Endothelial cell of umbilical vein (primary cell): ENCODE measurements at regions not wholly inside any gene's neighbourhood (a gene's known extent, or its start where the extent isn't known, plus 50 kb on each side); places are given as distances from the start of the nearest gene placed in this dataset.

ENCODE experiments used
- CTCF ChIP-seq, 2 donors: IDR thresholded peaks; 1 replicate in 1 of 2; 2 replicates in 1 of 2; pipeline ENCODE4 v1.5.1; 2011; ENCODE audit warnings: low read length in 2 of 2, mild to moderate bottlenecking in 2 of 2, moderate library complexity in 2 of 2, control low read depth in 1 of 2, inconsistent platforms in 1 of 2, low read depth in 1 of 2; ENCODE audit not compliant: insufficient read depth in 1 of 2; ENCODE audit errors: extremely low read depth in 1 of 2
- POLR2A ChIP-seq: IDR thresholded peaks from 2 replicates; pipeline ENCODE4 v1.6.1; 2012; ENCODE audit warnings: low read depth, mild to moderate bottlenecking, control low read depth, low read length
- POLR2AphosphoS5 ChIP-seq: IDR thresholded peaks from 2 replicates; pipeline ENCODE4 v1.6.1; 2012; ENCODE audit warnings: low read depth, mild to moderate bottlenecking, control low read depth, low read length, moderate library complexity; ENCODE audit not compliant: insufficient read depth

- TF ChIP-seq CTCF (IDR thresholded peaks at IDR 0.05; ENCODE audit: extremely low read depth in 1 of 2, insufficient read depth in 1 of 2, low read depth in 1 of 2, low read length in 2 of 2) = no peak
- no peak for TF ChIP-seq POLR2AphosphoS5
- no peak for TF ChIP-seq POLR2A
Measured at GRCh38 chr10:17516376-17516775, 62.0 kb upstream of the ST8SIA6 start.
